Left ventricle myocardium superior (tissue), 1 donor: ENCODE measurements at regions not wholly inside any gene's neighbourhood (a gene's known extent, or its start where the extent isn't known, plus 50 kb on each side); places are given as distances from the start of the nearest gene placed in this dataset.

ENCODE experiments used
- ATAC-seq: fragments of 200-7000 bp; cut with Tn5 transposase; one replicate; pipeline ENCODE4 v1.9.1; 2020; ENCODE audit warnings: mild to moderate bottlenecking, moderate library complexity
- DNase-seq: peaks from one replicate; pipeline ENCODE4 v3.0.0-alpha.2; 2020
- intact Hi-C: fragments of 100-400 bp; cut with micrococcal nuclease; formaldehyde crosslinking; loops from one replicate; pipeline ENCODE4 v1.11.0; 2022
- donor health status: DM: no; HTN: yes; CAD: no; lungs with severe emphysema.

- DNase-seq = no peak
- intact Hi-C loops = no loop called here
- no peak for ATAC-seq
Measured at GRCh38 chr7:136677471-136678365, 190.7 kb upstream of the CHRM2 start.

DNA sequence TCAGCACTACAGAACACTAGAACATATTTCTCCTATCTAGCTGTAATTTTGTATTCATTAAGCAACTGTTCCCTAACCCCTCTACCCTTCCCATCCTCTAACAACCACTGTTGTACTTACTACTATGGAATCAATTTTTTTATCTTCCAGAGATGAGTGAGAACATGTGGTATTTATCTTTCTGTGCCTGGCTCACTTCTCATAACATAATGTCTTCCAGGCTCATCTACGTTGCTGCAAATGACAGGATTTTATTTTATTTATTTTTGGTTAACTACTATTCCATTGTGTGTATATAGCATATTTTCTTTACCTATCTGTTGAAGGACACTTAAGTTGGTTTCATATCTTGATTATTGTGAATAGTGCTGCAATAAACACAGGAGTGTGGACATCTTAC lies 200.9 kb upstream of the CHRM2 start:
- DNase-seq (no peak), ATAC-seq (no peak)
- intact Hi-C loops = no loop called here

GRCh38 chr7:136665878-136666509 lies 202.5 kb upstream of the CHRM2 start:
- intact Hi-C loops = no loop called here
- DNase-seq = no peak
- ATAC-seq = no peak

GRCh38 chr7:136664537-136664936 lies 203.9 kb upstream of the CHRM2 start:
- intact Hi-C loops = no loop called here
- DNase-seq (no peak), ATAC-seq (no peak)

GRCh38 chr7:136657482-136657921 lies 210.9 kb upstream of the CHRM2 start:
- DNase-seq (no peak), ATAC-seq (no peak)
- intact Hi-C loops = no loop called here

DNA sequence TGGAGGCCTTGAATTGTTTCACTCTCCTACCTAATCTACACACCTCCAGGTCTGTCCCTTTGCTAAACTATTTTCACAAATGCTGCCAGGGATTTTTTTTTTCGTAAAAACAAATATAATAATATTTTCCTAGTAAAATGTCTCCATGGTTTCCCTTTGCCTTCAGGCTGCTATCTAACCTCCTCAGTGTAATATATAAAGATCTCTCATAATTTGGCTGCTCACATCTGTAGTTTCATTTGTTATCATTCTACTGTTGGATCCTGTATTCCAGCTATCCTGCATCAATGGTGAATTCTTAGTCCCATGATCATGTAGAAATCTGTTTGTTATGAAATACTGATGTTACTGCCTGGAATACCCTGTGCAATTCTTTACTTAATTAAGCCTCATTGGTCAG lies 211.9 kb upstream of the CHRM2 start:
- intact Hi-C loops = no loop called here
- no peak for DNase-seq
- no peak for ATAC-seq

DNA sequence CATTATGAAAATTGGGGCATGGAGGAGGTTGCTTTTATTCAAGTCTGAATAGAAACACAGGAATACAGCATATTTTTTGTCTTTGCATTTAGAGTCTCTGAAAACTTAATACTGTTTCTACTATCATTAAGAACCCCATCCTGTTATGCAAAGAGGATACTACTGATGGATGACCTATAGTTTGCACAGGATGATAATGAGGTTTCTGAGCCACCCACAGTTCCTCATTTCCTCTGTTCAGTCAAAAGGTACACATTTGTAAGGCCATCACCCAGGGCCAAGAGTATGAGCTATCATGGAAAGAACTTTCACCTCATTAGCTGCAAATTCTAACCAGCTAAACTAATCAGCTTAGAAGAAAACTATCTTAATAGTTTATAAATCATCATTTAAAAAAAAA lies 213.0 kb upstream of the CHRM2 start:
- intact Hi-C loops = no loop called here
- ATAC-seq (no peak), DNase-seq (no peak)

- intact Hi-C loops = no loop called here
- DNase-seq = no peak
- ATAC-seq = no peak
Measured at GRCh38 chr7:136654406-136654805, 214.0 kb upstream of the CHRM2 start.

DNA sequence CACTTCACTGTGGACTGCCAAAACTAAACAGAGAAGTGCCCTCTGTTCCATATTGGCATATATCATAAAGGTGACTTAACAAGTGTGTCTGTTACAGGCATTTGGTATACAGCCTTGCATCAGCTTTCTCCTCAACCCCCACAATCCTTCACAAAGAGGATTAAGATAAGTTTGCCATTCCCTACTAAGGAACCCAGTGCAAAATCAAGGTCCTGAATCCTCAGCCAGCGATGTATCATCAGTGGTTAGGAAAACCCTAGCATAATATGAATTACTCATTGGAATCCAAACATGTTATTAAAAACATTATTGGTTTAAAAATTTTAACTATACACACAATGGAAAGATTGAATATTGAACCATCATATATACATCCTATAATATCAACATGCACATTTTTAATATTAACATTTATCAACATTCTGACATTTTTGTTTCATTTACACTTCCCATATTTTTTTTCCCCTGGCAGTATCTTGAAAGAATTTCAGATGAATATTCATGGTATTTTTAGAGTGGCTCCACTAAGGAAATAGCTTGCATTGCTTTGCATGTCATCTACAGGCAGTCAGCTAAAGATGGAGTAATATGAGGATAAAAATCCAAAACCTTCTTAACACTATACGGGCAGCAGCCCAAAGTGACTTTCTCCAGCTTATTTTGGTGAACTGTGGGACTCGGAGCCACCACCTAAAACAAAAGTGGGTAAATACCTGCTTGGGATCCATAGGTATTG lies 215.6 kb upstream of the CHRM2 start:
- no peak for ATAC-seq
- DNase-seq = no peak
- intact Hi-C loops = no loop called here

DNA sequence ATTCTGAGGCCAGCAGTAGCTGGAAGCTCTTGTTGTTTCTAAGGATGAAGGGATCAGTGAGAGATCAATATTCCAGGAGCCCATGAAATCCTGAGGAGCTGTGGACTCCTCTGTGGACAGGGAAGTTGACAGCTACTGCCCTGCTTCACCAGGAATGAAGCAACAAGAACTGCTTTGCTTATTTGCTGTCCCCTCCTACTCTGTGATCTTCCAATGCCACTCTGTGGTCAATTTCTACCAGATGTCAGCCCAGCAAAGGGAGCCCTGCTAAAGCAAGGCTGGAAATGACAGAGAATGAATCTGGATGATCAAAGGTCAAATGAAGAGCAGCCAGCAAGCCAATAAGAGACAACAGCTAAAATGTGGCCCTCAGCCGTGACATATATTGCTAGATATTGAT lies 227.5 kb upstream of the CHRM2 start:
- intact Hi-C loops = no loop called here
- no peak for DNase-seq
- ATAC-seq = no peak

DNA sequence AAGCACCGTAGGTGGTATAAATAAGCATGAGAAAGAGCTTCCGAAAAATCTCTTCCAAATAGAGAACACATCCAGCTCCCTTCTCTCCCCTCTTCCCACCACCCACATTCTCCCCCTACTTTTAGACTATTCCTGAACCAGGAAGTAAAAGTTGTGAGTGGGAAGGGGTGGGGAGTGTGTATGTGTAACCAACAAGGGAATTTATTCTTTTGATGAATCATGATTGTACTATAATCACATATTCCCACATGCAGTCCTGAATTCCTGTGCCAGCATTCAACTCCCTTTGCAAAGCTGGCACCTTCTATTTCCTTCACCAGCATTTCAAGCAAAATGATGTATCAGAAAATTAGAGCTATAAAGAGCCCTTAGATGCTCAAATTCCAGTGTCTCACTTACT lies 230.6 kb upstream of the CHRM2 start:
- DNase-seq = no peak
- intact Hi-C loops = no loop called here

DNA sequence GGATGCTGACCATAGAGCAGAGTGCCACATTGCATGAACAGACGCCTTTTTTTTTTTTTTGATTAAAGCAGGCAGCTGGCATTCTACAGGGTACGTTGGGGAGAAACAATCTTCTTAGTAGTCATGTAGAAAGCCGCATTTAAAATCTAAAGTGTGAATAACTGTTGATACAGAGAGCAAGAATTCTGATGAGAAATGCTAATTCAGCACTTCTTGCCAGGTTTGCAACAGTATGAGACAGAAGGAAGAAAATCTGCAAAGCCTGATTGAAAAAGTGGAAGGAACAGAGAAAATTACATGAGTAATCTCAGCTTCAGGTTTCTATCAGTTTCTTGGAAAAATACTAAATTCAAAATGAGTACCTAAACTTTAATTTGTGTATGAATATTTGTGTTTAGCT lies 232.7 kb upstream of the CHRM2 start:
- DNase-seq = no peak
- ATAC-seq = no peak
- intact Hi-C loops = no loop called here

More for the DNA sequence above, 230.6 kb upstream of the CHRM2 start:
- no peak for ATAC-seq

DNA sequence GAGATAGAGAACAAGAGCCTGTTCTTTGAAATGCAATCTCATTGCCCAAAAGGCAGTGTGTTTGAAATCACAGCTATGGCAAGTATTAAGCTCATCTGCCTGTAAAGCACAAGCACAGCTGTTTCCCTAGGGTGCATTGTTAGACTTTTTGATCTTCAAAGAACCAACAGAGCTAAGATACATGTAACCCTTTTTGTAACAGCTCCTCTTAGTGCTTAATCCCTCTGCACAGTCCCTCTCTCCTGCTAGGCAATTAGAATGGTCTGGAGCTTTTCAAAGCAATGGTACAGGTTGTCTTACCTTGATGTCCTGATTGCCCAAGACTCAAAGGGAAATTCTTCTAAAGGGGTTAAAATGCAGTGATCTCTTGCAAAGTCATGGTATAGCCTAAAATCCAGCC lies 249.6 kb upstream of the CHRM2 start:
- ATAC-seq = no peak
- intact Hi-C loops = no loop called here

GRCh38 chr7:136617176-136617575 lies 251.3 kb upstream of the CHRM2 start:
- ATAC-seq (no peak), DNase-seq (no peak)
- intact Hi-C loops = no loop called here

More for the DNA sequence above, 249.6 kb upstream of the CHRM2 start:
- DNase-seq = no peak

- ATAC-seq = no peak
- intact Hi-C loops = no loop called here
- DNase-seq = no peak
Measured at GRCh38 chr7:136605532-136606329, 262.7 kb upstream of the CHRM2 start.

DNA sequence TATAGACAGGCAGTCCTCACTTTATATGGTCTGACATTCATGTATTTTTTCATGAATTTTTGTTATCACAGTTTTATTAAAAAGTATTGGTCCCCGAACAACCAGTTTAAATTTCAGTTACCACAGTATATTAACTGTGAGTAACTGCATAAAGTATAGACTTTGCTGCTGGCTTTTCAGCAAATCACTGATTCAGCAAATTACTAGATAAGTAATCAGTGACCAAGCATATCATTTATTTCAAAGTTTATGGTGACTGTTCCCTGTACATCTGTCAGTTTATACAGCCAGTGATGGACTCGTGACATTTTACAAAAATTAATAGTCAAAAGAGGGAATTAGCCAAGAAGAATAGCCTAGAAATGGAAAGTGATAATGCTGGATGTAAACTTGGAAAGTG lies 266.7 kb upstream of the CHRM2 start:
- intact Hi-C loops = no loop called here
- ATAC-seq = no peak
- DNase-seq = no peak

- no peak for DNase-seq
- ATAC-seq = no peak
- intact Hi-C loops = no loop called here
Measured at GRCh38 chr7:136600475-136600874, 268.0 kb upstream of the CHRM2 start.

DNA sequence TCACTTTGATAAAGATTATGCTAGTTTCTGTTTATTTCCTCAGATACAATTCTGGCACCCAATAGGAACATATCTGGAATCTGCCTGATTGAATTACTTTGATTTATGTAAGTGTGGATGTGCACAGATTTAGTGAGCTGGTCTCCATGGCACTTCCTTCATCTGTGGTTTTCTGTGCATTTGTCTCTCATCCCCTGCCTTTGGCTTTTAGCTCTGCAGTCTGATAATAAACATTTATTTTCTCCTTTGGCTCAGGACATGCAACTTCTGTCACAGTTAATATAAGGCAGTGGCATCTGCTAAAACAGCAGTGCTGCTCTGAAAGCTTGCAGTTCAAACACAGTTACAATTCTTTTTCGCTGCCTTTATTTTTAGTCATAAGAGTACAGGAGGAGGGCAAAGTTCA lies 273.7 kb upstream of the CHRM2 start:
- ATAC-seq (no peak), DNase-seq (no peak)
- intact Hi-C loops = no loop called here

DNA sequence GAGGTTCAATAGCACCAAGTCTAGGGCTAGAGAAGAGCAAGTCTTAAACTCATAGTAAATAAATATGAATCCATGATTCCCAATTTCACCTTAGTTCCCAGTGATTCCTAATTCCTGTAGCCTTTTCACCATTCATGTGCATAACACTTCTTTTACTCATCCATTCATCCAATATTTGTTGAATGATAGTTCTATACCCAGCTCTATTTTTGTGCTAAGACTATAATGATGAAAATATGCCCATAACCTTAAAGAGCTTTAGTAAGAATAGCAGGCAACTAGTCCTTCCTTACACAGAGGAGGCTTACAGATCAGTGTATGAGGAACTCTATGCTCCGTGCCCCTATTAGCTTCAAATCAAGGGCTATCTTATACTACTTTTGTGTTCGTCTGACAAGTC lies 280.2 kb upstream of the CHRM2 start:
- intact Hi-C loops = no loop called here
- no peak for DNase-seq
- no peak for ATAC-seq
